Panc1 (cell line): ENCODE measurements at regions not wholly inside any gene's neighbourhood (a gene's known extent, or its start where the extent isn't known, plus 50 kb on each side); places are given as distances from the start of the nearest gene placed in this dataset.

Experiments
- ATAC-seq: fragments of 200-7000 bp; cut with Tn5 transposase; 2 replicates; pipeline ENCODE4 v1.9.1; 2020; ENCODE audit warnings: mild to moderate bottlenecking, moderate library complexity
- BruUV-seq: library from RNA; stranded (reverse); fragments of 400-500 nt; replicated peaks from 2 replicates; lab custom pipeline; 2021; lab: Mats Ljungman, UMichigan
- CTCF ChIA-PET: fragments of 300-600 bp; sonication (Branson Sonifier 250); formaldehyde crosslinking; loops from one replicate; lab custom pipeline; 2022; ENCODE audit warnings: antibody characterized with exemption; lab: Charles Lee
- POLR2A ChIA-PET: fragments of 300-600 bp; sonication (Branson Sonifier 250); formaldehyde crosslinking; loops from one replicate; lab custom pipeline; 2022; ENCODE audit warnings: antibody characterized with exemption; lab: Charles Lee
- DNase-seq: peaks from one replicate; pipeline ENCODE4 v3.0.0-alpha.2; 2010; ENCODE audit warnings: low read depth, low spot score
- H3K27ac ChIP-seq: 2 replicates; pipeline ENCODE4 v1.5.1; 2011; ENCODE audit warnings: mild to moderate bottlenecking, low read length, inconsistent platforms
- H3K27me3 ChIP-seq: fragments of 200-500 bp; sonication (Bioruptor generic); 2 replicates; pipeline ENCODE4 v1.6.0; 2014; ENCODE audit warnings: low read length, inconsistent platforms; ENCODE audit not compliant: control insufficient read depth, insufficient read depth
- H3K36me3 ChIP-seq: fragments of 200-500 bp; sonication (Bioruptor generic); 2 replicates; pipeline ENCODE4 v1.5.1; 2014; ENCODE audit warnings: inconsistent platforms, mild to moderate bottlenecking, low read length, moderate library complexity; ENCODE audit not compliant: control insufficient read depth, insufficient read depth
- H3K4me1 ChIP-seq: 2 replicates; pipeline ENCODE4 v1.5.1; 2011; ENCODE audit warnings: inconsistent platforms, mild to moderate bottlenecking, low read length, moderate library complexity; ENCODE audit not compliant: control insufficient read depth, insufficient read depth
- H3K4me3 ChIP-seq, 2 experiments: 2 replicates each; pipeline ENCODE4 v1.5.1; 2011 to 2012; ENCODE audit warnings: low read depth in 2 of 2, low read length in 2 of 2, mild to moderate bottlenecking in 2 of 2, inconsistent platforms in 1 of 2, moderate library complexity in 1 of 2
- H3K9me3 ChIP-seq: fragments of 200-500 bp; sonication (Bioruptor generic); 2 replicates; pipeline ENCODE4 v1.5.1; 2014; ENCODE audit warnings: low read depth, mild to moderate bottlenecking, inconsistent platforms, low read length, moderate library complexity; ENCODE audit not compliant: control insufficient read depth, insufficient read depth
- CTCF ChIP-seq: fragments of 450-650 bp; IDR thresholded peaks from 2 replicates; pipeline ENCODE4 v1.5.1; 2017; ENCODE audit warnings: mild to moderate bottlenecking
- POLR2AphosphoS5 ChIP-seq: IDR thresholded peaks from 2 replicates; pipeline ENCODE4 v1.6.1; 2012; ENCODE audit warnings: mild to moderate bottlenecking, low read depth, low read length, moderate library complexity
- REST ChIP-seq, 2 experiments: IDR thresholded peaks; 2 replicates each; pipeline ENCODE4 v1.6.1; 2011 to 2012; ENCODE audit warnings: low read depth in 2 of 2, control low read depth in 1 of 2, low read length in 1 of 2, mild to moderate bottlenecking in 1 of 2, moderate library complexity in 1 of 2; ENCODE audit not compliant: insufficient read depth in 1 of 2
- SIN3A ChIP-seq: IDR thresholded peaks from 2 replicates; pipeline ENCODE4 v1.6.1; 2012; ENCODE audit warnings: low read depth, mild to moderate bottlenecking, low read length, moderate library complexity, borderline replicate concordance; ENCODE audit not compliant: insufficient read depth
- TCF7L2 ChIP-seq: IDR thresholded peaks from 2 replicates; pipeline ENCODE4 v1.6.1; 2011; ENCODE audit warnings: mild to moderate bottlenecking, low read depth, low read length, inconsistent platforms
- in situ Hi-C: cut with HindIII; loops from 2 replicates; pipeline ENCODE4 v1.10.0; 2016; ENCODE audit warnings: low sequenced_read_pairs, low pct_unique_long_range_greater_than_20kb
- intact Hi-C: fragments of 100-400 bp; cut with micrococcal nuclease; formaldehyde crosslinking; loops from one replicate; pipeline ENCODE4 v1.10.0; 2022; ENCODE audit not compliant: unreplicated experiment

- ATAC-seq (no peak), DNase-seq (no peak)
- Histone ChIP-seq H3K9me3 (no peaks in the 10 kb centered on the region), H3K27me3 (no peaks in the 10 kb centered on the region), H3K27ac (no peak overlapping the region), H3K4me3 (no peak overlapping the region), H3K4me1 (no peaks in the 10 kb centered on the region), H3K36me3 (no peaks in the 10 kb centered on the region)
- intact Hi-C loops = no loop called here
- BruUV-seq = no TSS peak
- ChIA-PET POLR2A (no interaction called here), CTCF (no interaction called here)
- no peak for TF ChIP-seq TCF7L2
- no peak for TF ChIP-seq REST (IDR thresholded peaks at IDR 0.05; ENCODE audit: insufficient read depth in 1 of 2, low read depth in 2 of 2, low read length in 1 of 2)
- TF ChIP-seq SIN3A = no peak
- TF ChIP-seq POLR2AphosphoS5 = no peak
- no peak for TF ChIP-seq CTCF
- in situ Hi-C loops = no loop called here
These were observed 829.1 kb upstream of the MIR17HG start for GRCh38 chr13:90518417-90518816.

GRCh38 chr13:90519157-90519556, 828.3 kb upstream of the MIR17HG start:
- no peak for TF ChIP-seq REST (IDR thresholded peaks at IDR 0.05; ENCODE audit: insufficient read depth in 1 of 2, low read depth in 2 of 2, low read length in 1 of 2)
- Histone ChIP-seq H3K4me3 (no peak overlapping the region), H3K9me3 (no peaks in the 10 kb centered on the region), H3K4me1 (no peaks in the 10 kb centered on the region), H3K27ac (no peak overlapping the region), H3K27me3 (no peaks in the 10 kb centered on the region), H3K36me3 (no peaks in the 10 kb centered on the region)
- no TSS peak for BruUV-seq
- in situ Hi-C loops (no loop called here), intact Hi-C loops (no loop called here)
- ATAC-seq (no peak), DNase-seq (no peak)
- POLR2A ChIA-PET = no interaction called here
- CTCF ChIA-PET = no interaction called here
